A204.1 (cell line): ENCODE measurements at regions not wholly inside any gene's neighbourhood (a gene's known extent, or its start where the extent isn't known, plus 50 kb on each side); places are given as distances from the start of the nearest gene placed in this dataset.

ENCODE experiments used
- FAIRE-seq: peaks from 2 replicates; lab custom pipeline; 2012; peaks lifted over from hg19 to GRCh38; lab: Jason Lieb, UNC

- FAIRE-seq, result no peak
Measured at GRCh38 chr10:88110822-88111221, 247.4 kb downstream of the PTEN start.

GRCh38 chr10:88111294-88111693, 247.9 kb downstream of the PTEN start:
- FAIRE-seq, result no peak

- no peak for FAIRE-seq
Measured at GRCh38 chr10:88113232-88113631, 249.8 kb downstream of the PTEN start.

- FAIRE-seq, result no peak
Measured at GRCh38 chr10:88113657-88114272, 250.3 kb downstream of the PTEN start.

- FAIRE-seq, result no peak
Measured at GRCh38 chr10:88114368-88114767, 250.9 kb downstream of the PTEN start.

GRCh38 chr10:88115407-88115806, 252.0 kb downstream of the PTEN start:
- no peak for FAIRE-seq

GRCh38 chr10:88115968-88116367, 252.5 kb downstream of the PTEN start:
- no peak for FAIRE-seq

- no peak for FAIRE-seq
Measured at GRCh38 chr10:88116481-88116880, 253.1 kb downstream of the PTEN start.

- FAIRE-seq, result no peak
Measured at GRCh38 chr10:88116971-88117626, 253.7 kb downstream of the PTEN start.

GRCh38 chr10:88117869-88118632, 254.6 kb downstream of the PTEN start:
- no peak for FAIRE-seq

- no peak for FAIRE-seq
Measured at GRCh38 chr10:88118729-88119128, 255.3 kb downstream of the PTEN start.

GRCh38 chr10:88119160-88119559, 255.7 kb downstream of the PTEN start:
- no peak for FAIRE-seq

GRCh38 chr10:88120075-88120474, 256.6 kb downstream of the PTEN start:
- FAIRE-seq, result no peak

GRCh38 chr10:88120599-88121333, 257.3 kb downstream of the PTEN start:
- no peak for FAIRE-seq

- FAIRE-seq, result no peak
Measured at GRCh38 chr10:88121361-88121760, 257.9 kb downstream of the PTEN start.

GRCh38 chr10:88122145-88122544, 258.7 kb downstream of the PTEN start:
- no peak for FAIRE-seq

- no peak for FAIRE-seq
Measured at GRCh38 chr10:88122576-88122975, 259.2 kb downstream of the PTEN start.

- FAIRE-seq, result no peak
Measured at GRCh38 chr10:88125766-88126165, 262.3 kb downstream of the PTEN start.

GRCh38 chr10:88126699-88127098, 263.3 kb downstream of the PTEN start:
- FAIRE-seq, result no peak

- no peak for FAIRE-seq
Measured at GRCh38 chr10:88127269-88127668, 263.8 kb downstream of the PTEN start.

GRCh38 chr10:88127766-88128165, 264.3 kb downstream of the PTEN start:
- no peak for FAIRE-seq

- no peak for FAIRE-seq
Measured at GRCh38 chr10:88129013-88129412, 265.6 kb downstream of the PTEN start.

GRCh38 chr10:88130912-88131311, 267.5 kb downstream of the PTEN start:
- FAIRE-seq, result no peak
